Hepatocyte (in vitro differentiated cells): ENCODE measurements at regions not wholly inside any gene's neighbourhood (a gene's known extent, or its start where the extent isn't known, plus 50 kb on each side); places are given as distances from the start of the nearest gene placed in this dataset.

ENCODE experiments used
- DNase-seq: peaks from one replicate; pipeline ENCODE4 v3.0.0-alpha.2; 2016; ENCODE audit warnings: low spot score
- H2AFZ ChIP-seq: fragments of 200-600 bp; sonication (generic); 2 replicates; pipeline ENCODE4 v1.6.0; 2016; ENCODE audit warnings: antibody characterized with exemption, mild to moderate bottlenecking
- H3K27ac ChIP-seq: fragments of 200-600 bp; sonication (generic); 2 replicates; pipeline ENCODE4 v1.5.1; 2016; ENCODE audit warnings: mild to moderate bottlenecking
- H3K27me3 ChIP-seq: fragments of 200-600 bp; sonication (generic); 2 replicates; pipeline ENCODE4 v1.6.1; 2016
- H3K36me3 ChIP-seq: fragments of 200-600 bp; sonication (generic); replicated peaks from 2 replicates; pipeline ENCODE4 v1.5.1; 2016; ENCODE audit warnings: low read depth; ENCODE audit not compliant: insufficient read depth
- H3K4me1 ChIP-seq: fragments of 200-600 bp; sonication (generic); 2 replicates; pipeline ENCODE4 v1.5.1; 2016; ENCODE audit warnings: mild to moderate bottlenecking, moderate library complexity; ENCODE audit not compliant: insufficient read depth
- H3K4me2 ChIP-seq: fragments of 200-600 bp; sonication (generic); 2 replicates; pipeline ENCODE4 v1.6.0; 2016
- H3K4me3 ChIP-seq: fragments of 200-600 bp; sonication (generic); 2 replicates; pipeline ENCODE4 v1.5.1; 2016; ENCODE audit warnings: mild to moderate bottlenecking
- H3K79me2 ChIP-seq: fragments of 200-600 bp; sonication (generic); 2 replicates; pipeline ENCODE4 v1.6.0; 2017; ENCODE audit warnings: mild to moderate bottlenecking
- H3K9me2 ChIP-seq: fragments of 200-600 bp; sonication (generic); replicated peaks from 2 replicates; pipeline ENCODE4 v1.6.0; 2017; ENCODE audit warnings: mild to moderate bottlenecking; ENCODE audit not compliant: insufficient read depth
- H3K9me3 ChIP-seq: fragments of 200-600 bp; sonication (generic); 2 replicates; pipeline ENCODE4 v1.5.1; 2016; ENCODE audit warnings: low read depth, mild to moderate bottlenecking
- H4K20me1 ChIP-seq: fragments of 200-600 bp; sonication (generic); 2 replicates; pipeline ENCODE4 v1.6.0; 2016; ENCODE audit warnings: mild to moderate bottlenecking; ENCODE audit not compliant: insufficient read depth, poor library complexity, severe bottlenecking
- CTCF ChIP-seq: fragments of 200-600 bp; sonication (generic); IDR thresholded peaks from 2 replicates; pipeline ENCODE4 v1.5.1; 2016; ENCODE audit warnings: antibody characterized with exemption, mild to moderate bottlenecking; ENCODE audit not compliant: poor library complexity
- EZH2 ChIP-seq: fragments of 200-600 bp; sonication (generic); IDR thresholded peaks from 2 replicates; pipeline ENCODE4 v1.6.1; 2016; ENCODE audit warnings: antibody characterized with exemption, mild to moderate bottlenecking, borderline replicate concordance
- EZH2phosphoT487 ChIP-seq: fragments of 200-600 bp; sonication (generic); IDR thresholded peaks from one replicate; pipeline ENCODE4 v1.6.1; 2018; ENCODE audit warnings: antibody characterized with exemption, mild to moderate bottlenecking, low read depth, moderate library complexity; ENCODE audit not compliant: unreplicated experiment, severe bottlenecking
- WGBS: methylation state at CpG from one replicate; pipeline ENCODE4 v1.1.6; 2016; ENCODE audit warnings: low lambda C conversion rate; ENCODE audit errors: missing lambda C conversion rate; 5-methylcytosine and 5-hydroxymethylcytosine counted together

- Histone ChIP-seq H3K4me1 (no peaks in the 10 kb centered on the region), H2AFZ (no peak overlapping the region), H3K79me2 (no peaks in the 10 kb centered on the region), H3K9me2 (no peaks in the 10 kb centered on the region), H4K20me1 (no peaks in the 10 kb centered on the region), H3K27ac (no peak overlapping the region), H3K4me2 (no peak overlapping the region), H3K4me3 (no peak overlapping the region), H3K27me3 (no peaks in the 10 kb centered on the region), H3K36me3 (no peaks in the 10 kb centered on the region), H3K9me3 (no peaks in the 10 kb centered on the region)
- TF ChIP-seq EZH2phosphoT487 (no peak), EZH2 (no peak), CTCF (no peak)
- no peak for DNase-seq
Measured at GRCh38 chrX:116241001-116241400, 70.5 kb downstream of the AGTR2 start.

GRCh38 chrX:116243039-116243438 lies 72.5 kb downstream of the AGTR2 start:
- no peak overlapping the region for H3K4me2 ChIP-seq
- no peak for DNase-seq
- no peak overlapping the region for H3K4me3 ChIP-seq

GRCh38 chrX:116246261-116246660 lies 75.7 kb downstream of the AGTR2 start:
- H3K36me3 ChIP-seq, result no peaks in the 10 kb centered on the region
- no peak overlapping the region for H2AFZ ChIP-seq
- no peaks in the 10 kb centered on the region for H3K9me3 ChIP-seq
- TF ChIP-seq CTCF, result no peak
- TF ChIP-seq EZH2, result no peak
- TF ChIP-seq EZH2phosphoT487, result no peak
- H3K4me3 ChIP-seq, result no peak overlapping the region
- DNase-seq, result no peak
- no peaks in the 10 kb centered on the region for H3K27me3 ChIP-seq
- H3K9me2 ChIP-seq, result no peaks in the 10 kb centered on the region
- 71% methylated on average over 2 of the region's 2 CpGs for WGBS
- no peaks in the 10 kb centered on the region for H4K20me1 ChIP-seq
- H3K4me1 ChIP-seq, result no peaks in the 10 kb centered on the region
- no peaks in the 10 kb centered on the region for H3K79me2 ChIP-seq
- H3K27ac ChIP-seq, result no peak overlapping the region
- H3K4me2 ChIP-seq, result no peak overlapping the region

More at GRCh38 chrX:116243039-116243438, 72.5 kb downstream of the AGTR2 start:
- no peaks in the 10 kb centered on the region for H3K9me3 ChIP-seq
- H4K20me1 ChIP-seq, result no peaks in the 10 kb centered on the region
- H3K79me2 ChIP-seq, result no peaks in the 10 kb centered on the region
- H3K27me3 ChIP-seq, result no peaks in the 10 kb centered on the region
- no peaks in the 10 kb centered on the region for H3K36me3 ChIP-seq
- H3K9me2 ChIP-seq, result no peaks in the 10 kb centered on the region
- TF ChIP-seq EZH2 (no peak), EZH2phosphoT487 (no peak), CTCF (no peak)
- no peak overlapping the region for H2AFZ ChIP-seq
- H3K27ac ChIP-seq, result no peak overlapping the region
- H3K4me1 ChIP-seq, result no peaks in the 10 kb centered on the region

GRCh38 chrX:116267511-116268040 lies 97.0 kb downstream of the AGTR2 start:
- H3K79me2 ChIP-seq, result no peaks in the 10 kb centered on the region
- H3K4me3 ChIP-seq, result no peak overlapping the region
- no peaks in the 10 kb centered on the region for H3K9me2 ChIP-seq
- H3K9me3 ChIP-seq, result no peaks in the 10 kb centered on the region
- no peak for DNase-seq
- 72% methylated on average over 3 of the region's 3 CpGs for WGBS
- TF ChIP-seq EZH2phosphoT487 (no peak), EZH2 (no peak), CTCF (no peak)
- H3K4me2 ChIP-seq, result no peak overlapping the region
- H2AFZ ChIP-seq, result no peak overlapping the region
- no peaks in the 10 kb centered on the region for H3K27me3 ChIP-seq
- no peaks in the 10 kb centered on the region for H3K4me1 ChIP-seq
- H3K36me3 ChIP-seq, result no peaks in the 10 kb centered on the region
- H3K27ac ChIP-seq, result no peak overlapping the region
- H4K20me1 ChIP-seq, result no peaks in the 10 kb centered on the region
